ENCODE measurements at regions not wholly inside any gene's neighbourhood (a gene's known extent, or its start where the extent isn't known, plus 50 kb on each side); places are given as distances from the start of the nearest gene placed in this dataset.

DNA sequence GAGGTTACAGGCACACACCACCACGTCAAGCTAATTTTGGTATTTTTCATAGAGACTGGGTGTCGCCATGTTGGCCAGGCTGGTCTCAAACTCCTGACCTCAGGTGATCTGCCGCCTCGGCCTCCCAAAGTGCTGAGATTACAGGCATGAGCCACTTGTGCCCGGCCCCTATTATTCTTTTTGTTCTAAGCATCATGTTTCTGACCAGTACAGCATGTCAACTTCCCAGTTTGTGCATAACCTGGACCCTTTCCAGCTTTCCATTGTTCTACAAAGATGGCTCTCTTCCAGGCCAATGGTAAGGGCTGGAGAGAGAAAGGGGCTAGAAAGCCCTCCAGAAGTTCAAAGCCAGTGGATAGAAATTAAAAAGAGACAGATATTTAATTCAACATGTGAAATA lies 91.3 kb upstream of the TNFAIP3 start:
- no TSS peak for BruUV-seq (replicated peaks)
- POLR2A ChIA-PET (ENCODE audit: unreplicated experiment), result no interaction called here
- CTCF ChIA-PET, result no interaction called here

More for the DNA sequence above, 91.3 kb upstream of the TNFAIP3 start:
- Histone ChIP-seq H2AFZ (replicated peaks; ENCODE audit: low read length, poor library complexity) (no peak overlapping the region), H3K4me3 (ENCODE audit: insufficient read depth, low read depth, low read length) (no peak overlapping the region), H4K8ac (ENCODE audit: low read depth in 2 of 2, low read length in 2 of 2) (no peak overlapping the region), H4K91ac (ENCODE audit: insufficient read depth, low read depth, low read length) (no peak overlapping the region), H3K27me3 (ENCODE audit: control insufficient read depth, insufficient read depth, low read length) (no peaks in the 10 kb centered on the region), H3K36me3 (ENCODE audit: control insufficient read depth, insufficient read depth, low read length) (no peaks in the 10 kb centered on the region), H3K4me2 (ENCODE audit: low read depth, low read length) (no peak overlapping the region), H4K20me1 (ENCODE audit: insufficient read depth, low read length) (no peaks in the 10 kb centered on the region), H3K23ac (ENCODE audit: low read depth, low read length) (no peak overlapping the region), H4K5ac (ENCODE audit: low read depth, low read length) (no peak overlapping the region), H3K4me1 (ENCODE audit: control insufficient read depth, insufficient read depth, low read length) (peaks cover 15% of the 10 kb centered on the region), H3K79me1 (ENCODE audit: low read depth in 1 of 2, low read length in 2 of 2) (no peaks in the 10 kb centered on the region), H2BK120ac (ENCODE audit: low read depth, low read length) (no peak overlapping the region), H3K27ac (ENCODE audit: insufficient read depth, low read length) (no peak overlapping the region), H3K14ac (replicated peaks; ENCODE audit: low read depth, low read length) (no peak overlapping the region), H3K9me3 (ENCODE audit: control insufficient read depth, insufficient read depth, low read length) (no peaks in the 10 kb centered on the region), H3K18ac (ENCODE audit: low read depth, low read length) (peak overlapping the region; percentile 38; the same call in 1 of the 2 replicates), H3K9me1 (ENCODE audit: insufficient read depth, low read length) (peaks cover 11% of the 10 kb centered on the region; the same call in 1 of the 2 replicates), H3K9ac (ENCODE audit: low read depth, low read length) (no peak overlapping the region), H3K4ac (ENCODE audit: low read depth, low read length) (peak overlapping the region; percentile 13; the same call in 1 of the 2 replicates), H2BK20ac (ENCODE audit: low read depth, low read length) (no peak overlapping the region; the same call in 1 of the 2 replicates), H3K56ac (ENCODE audit: extremely low read depth, insufficient read depth, low read length) (no peak overlapping the region; the same call in 1 of the 2 replicates), H2BK5ac (ENCODE audit: low read depth, low read length, poor library complexity, severe bottlenecking) (no peak overlapping the region), H2BK15ac (ENCODE audit: low read depth, low read length) (peak overlapping the region; percentile 17; the same call in 1 of the 3 replicates), H2AK9ac (replicated peaks; ENCODE audit: low read depth, low read length, poor library complexity) (no peak overlapping the region), H2AK5ac (ENCODE audit: low read depth, low read length) (no peak overlapping the region; the same call in 1 of the 2 replicates)
- DNase-seq (no peak), ATAC-seq (ENCODE audit: low read depth) (no peak)
- in situ Hi-C loops (cut with MboI; ENCODE audit: low sequenced_read_pairs), result no loop called here
- WGBS, 2 experiments (ENCODE audit: extremely low coverage in 2 of 2, insufficient read length in 1 of 2), result 100% methylated on average over 4 of the region's 5 CpGs; no CpG with 5 or more reads in 1 of the 2 experiments
- intact Hi-C loops (cut with micrococcal nuclease), result no loop called here
- TF ChIP-seq, protein P1, sequence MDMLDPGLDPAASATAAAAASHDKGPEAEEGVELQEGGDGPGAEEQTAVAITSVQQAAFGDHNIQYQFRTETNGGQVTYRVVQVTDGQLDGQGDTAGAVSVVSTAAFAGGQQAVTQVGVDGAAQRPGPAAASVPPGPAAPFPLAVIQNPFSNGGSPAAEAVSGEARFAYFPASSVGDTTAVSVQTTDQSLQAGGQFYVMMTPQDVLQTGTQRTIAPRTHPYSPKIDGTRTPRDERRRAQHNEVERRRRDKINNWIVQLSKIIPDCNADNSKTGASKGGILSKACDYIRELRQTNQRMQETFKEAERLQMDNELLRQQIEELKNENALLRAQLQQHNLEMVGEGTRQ (IDR thresholded peaks at IDR 0.05; ENCODE audit: low read depth, low read length), result no peak
- TF ChIP-seq RFX5 (IDR thresholded peaks at IDR 0.05; ENCODE audit: low read depth, low read length) (no peak), RCOR1 (IDR thresholded peaks at IDR 0.05; ENCODE audit: insufficient replicate concordance, low read length) (no peak), BHLHE40 (IDR thresholded peaks at IDR 0.05; ENCODE audit: low read depth, low read length) (no peak), POLR2A (IDR thresholded peaks at IDR 0.05; ENCODE audit: low read depth, low read length) (no peak), FOS (IDR thresholded peaks at IDR 0.05; ENCODE audit: low read depth, low read length) (no peak), CEBPB (IDR thresholded peaks at IDR 0.05; ENCODE audit: low read depth, low read length) (no peak), MAFK (IDR thresholded peaks at IDR 0.05; ENCODE audit: low read depth, low read length) (no peak), RAD21 (IDR thresholded peaks at IDR 0.05; ENCODE audit: low read length) (no peak), MAZ (IDR thresholded peaks at IDR 0.05; ENCODE audit: borderline replicate concordance, low read depth, low read length) (no peak)
- TF ChIP-seq, protein P2, sequence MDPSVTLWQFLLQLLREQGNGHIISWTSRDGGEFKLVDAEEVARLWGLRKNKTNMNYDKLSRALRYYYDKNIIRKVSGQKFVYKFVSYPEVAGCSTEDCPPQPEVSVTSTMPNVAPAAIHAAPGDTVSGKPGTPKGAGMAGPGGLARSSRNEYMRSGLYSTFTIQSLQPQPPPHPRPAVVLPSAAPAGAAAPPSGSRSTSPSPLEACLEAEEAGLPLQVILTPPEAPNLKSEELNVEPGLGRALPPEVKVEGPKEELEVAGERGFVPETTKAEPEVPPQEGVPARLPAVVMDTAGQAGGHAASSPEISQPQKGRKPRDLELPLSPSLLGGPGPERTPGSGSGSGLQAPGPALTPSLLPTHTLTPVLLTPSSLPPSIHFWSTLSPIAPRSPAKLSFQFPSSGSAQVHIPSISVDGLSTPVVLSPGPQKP (IDR thresholded peaks at IDR 0.05; ENCODE audit: borderline replicate concordance, low read depth, low read length), result no peak
- dilution Hi-C loops (cut with HindIII; ENCODE audit: low sequenced_read_pairs, unreplicated experiment), result no loop called here
